Ectodermal cell (in vitro differentiated cells): ENCODE measurements at regions not wholly inside any gene's neighbourhood (a gene's known extent, or its start where the extent isn't known, plus 50 kb on each side); places are given as distances from the start of the nearest gene placed in this dataset.

Source experiments
- H3K27ac ChIP-seq: 2 replicates; pipeline ENCODE4 v1.7.0; 2013; ENCODE audit warnings: mild to moderate bottlenecking, low read depth, low read length; ENCODE audit not compliant: insufficient read depth, poor library complexity, severe bottlenecking
- H3K27me3 ChIP-seq: 2 replicates; pipeline ENCODE4 v1.7.0; 2013; ENCODE audit warnings: mild to moderate bottlenecking, low read length; ENCODE audit not compliant: insufficient read depth, control insufficient read depth, poor library complexity, severe bottlenecking
- H3K36me3 ChIP-seq: one replicate; pipeline ENCODE4 v1.7.0; 2013; ENCODE audit warnings: low read length; ENCODE audit not compliant: control insufficient read depth, insufficient read depth
- H3K4me1 ChIP-seq: one replicate; pipeline ENCODE4 v1.7.0; 2013; ENCODE audit warnings: low read length; ENCODE audit not compliant: control insufficient read depth, insufficient read depth
- H3K4me3 ChIP-seq: 2 replicates; pipeline ENCODE4 v1.7.0; 2013; ENCODE audit warnings: low read depth, low read length, control low read depth; ENCODE audit not compliant: insufficient read depth
- H3K9me3 ChIP-seq: 2 replicates; pipeline ENCODE4 v1.7.0; 2013; ENCODE audit warnings: mild to moderate bottlenecking, low read length, moderate library complexity; ENCODE audit not compliant: control insufficient read depth
- WGBS, 2 experiments: methylation state at CpG; one replicate each; pipeline ENCODE4 v1.1.7; 2013; ENCODE audit warnings: missing lambda C conversion rate in 2 of 2; 5-methylcytosine and 5-hydroxymethylcytosine counted together

DNA sequence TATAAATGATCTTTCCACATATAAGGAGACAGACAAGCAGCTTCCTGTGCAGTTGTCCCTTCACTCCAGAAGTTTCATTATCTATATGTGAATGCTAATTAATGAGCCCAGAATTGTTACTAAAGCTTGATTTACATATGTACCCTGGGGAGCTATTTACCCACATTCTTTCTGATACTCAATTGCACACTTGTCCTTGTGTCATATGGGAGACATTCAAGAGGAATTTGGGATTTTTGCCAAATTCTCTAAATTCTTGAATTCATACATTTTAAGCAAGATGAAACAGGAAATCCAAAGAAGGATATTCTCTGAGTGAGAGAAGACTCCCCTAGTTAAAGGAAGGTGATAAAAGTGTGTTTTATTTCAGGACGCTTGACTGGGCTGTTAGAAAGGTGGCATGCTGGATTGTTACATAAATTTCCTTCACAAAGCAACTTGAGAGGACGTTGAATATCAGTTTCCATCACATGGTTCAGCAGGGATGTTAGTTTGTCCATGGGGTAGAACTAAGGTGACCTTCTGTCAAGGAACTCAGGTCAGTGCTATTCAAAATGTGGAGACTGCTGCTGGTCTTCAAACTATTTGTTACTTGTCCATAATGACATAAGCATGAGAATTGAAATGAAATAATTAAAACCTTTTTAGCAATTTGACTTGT lies 368.2 kb downstream of the IRS1 start:
- Histone ChIP-seq H3K4me1 (no peaks in the 10 kb centered on the region), H3K36me3 (no peaks in the 10 kb centered on the region), H3K4me3 (no peak overlapping the region), H3K27ac (no peak overlapping the region), H3K27me3 (no peaks in the 10 kb centered on the region), H3K9me3 (no peaks in the 10 kb centered on the region)
- 88 to 91% methylated on average over 2 of the region's 2 CpGs for WGBS, 2 experiments

DNA sequence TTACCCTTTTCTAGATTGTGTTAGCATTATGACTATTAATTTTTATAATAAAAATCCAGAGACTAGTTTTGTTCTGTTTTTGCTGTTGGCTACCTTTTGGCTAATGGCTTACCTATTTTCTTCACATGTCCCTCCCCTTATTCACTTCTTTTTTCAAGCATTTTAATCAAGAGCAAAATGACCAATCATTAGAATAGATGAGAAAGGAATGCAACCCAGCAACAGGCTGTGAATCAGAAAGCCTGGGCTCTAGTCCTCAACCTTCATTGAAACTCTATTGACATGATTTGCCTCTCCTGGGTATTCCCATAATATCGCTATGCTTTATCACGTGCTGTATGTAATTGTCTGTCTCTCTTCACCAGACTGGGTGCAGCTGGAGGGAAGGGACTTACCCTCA lies 370.1 kb downstream of the IRS1 start:
- H3K36me3 ChIP-seq: no peaks in the 10 kb centered on the region
- no peak overlapping the region for H3K27ac ChIP-seq
- H3K4me1 ChIP-seq: peaks cover 4% of the 10 kb centered on the region
- H3K27me3 ChIP-seq: no peaks in the 10 kb centered on the region
- H3K4me3 ChIP-seq: no peak overlapping the region
- H3K9me3 ChIP-seq: no peaks in the 10 kb centered on the region
- WGBS, 2 experiments: 88 to 97% methylated on average over 2 of the region's 2 CpGs

DNA sequence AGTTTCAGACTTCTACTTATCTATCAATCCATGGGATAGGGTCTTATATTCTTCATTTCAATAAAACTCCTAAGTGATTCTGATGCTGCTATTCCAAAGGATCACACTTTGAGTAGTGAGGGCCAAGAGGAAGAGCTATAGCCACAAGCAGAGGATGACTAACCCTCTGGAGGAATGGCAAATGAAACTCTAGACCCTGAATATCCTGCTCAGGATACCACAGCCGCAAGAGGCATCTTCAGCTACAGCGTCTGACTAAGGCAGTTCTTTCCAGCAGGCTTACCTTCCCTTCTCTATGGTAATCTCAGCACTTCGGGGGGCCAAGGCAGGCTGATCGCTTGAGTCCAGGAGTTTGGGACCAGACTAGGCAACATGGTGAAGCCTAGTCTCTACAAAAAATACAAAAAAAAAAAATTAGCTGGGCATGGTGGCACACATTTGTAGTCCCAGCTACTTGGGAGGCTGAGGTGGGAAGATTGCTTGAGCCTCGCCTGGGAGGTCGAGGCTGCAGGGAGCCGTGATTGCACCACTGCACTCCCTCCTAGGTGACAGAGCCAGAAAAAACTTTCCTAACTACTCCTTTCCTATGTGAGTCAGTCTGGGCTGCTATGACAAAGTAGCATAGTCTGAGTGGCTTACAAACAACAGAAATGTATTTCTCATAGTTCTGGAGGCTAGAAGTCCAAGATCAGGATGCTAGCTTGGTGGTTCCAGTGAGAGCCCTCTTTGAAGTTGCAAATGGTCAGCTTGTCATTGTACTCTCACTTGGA lies 371.9 kb downstream of the IRS1 start:
- Histone ChIP-seq H3K36me3 (no peaks in the 10 kb centered on the region), H3K27me3 (no peaks in the 10 kb centered on the region), H3K4me1 (peaks cover 12% of the 10 kb centered on the region), H3K27ac (no peak overlapping the region), H3K9me3 (no peaks in the 10 kb centered on the region), H3K4me3 (no peak overlapping the region)
- WGBS, 2 experiments: 83 to 87% methylated on average over 7 of the region's 7 CpGs

DNA sequence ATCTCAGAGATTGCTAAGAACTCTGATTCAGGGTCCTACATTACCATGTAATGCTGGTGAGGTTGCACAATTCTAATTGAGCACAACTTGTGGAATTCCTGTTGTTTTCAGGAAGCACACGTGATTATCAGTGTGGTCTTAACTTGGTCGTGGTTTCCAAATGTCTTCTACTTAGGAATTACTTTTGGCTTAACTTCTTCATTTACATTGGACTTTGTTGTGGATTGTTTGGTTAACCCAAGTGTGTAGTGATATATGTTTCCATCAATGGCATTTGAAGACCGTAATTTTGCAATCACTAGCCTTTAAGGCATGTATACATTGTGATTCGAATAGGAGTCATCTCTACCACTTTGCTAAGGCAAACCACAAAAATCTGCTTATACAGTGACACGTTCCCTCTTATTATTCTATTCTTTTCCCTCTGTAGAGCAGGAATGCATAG lies 373.3 kb downstream of the IRS1 start:
- Histone ChIP-seq H3K4me3 (no peak overlapping the region), H3K27ac (no peak overlapping the region), H3K9me3 (no peaks in the 10 kb centered on the region), H3K4me1 (peaks cover 12% of the 10 kb centered on the region), H3K27me3 (no peaks in the 10 kb centered on the region), H3K36me3 (no peaks in the 10 kb centered on the region)
- WGBS, 2 experiments: 91 to 93% methylated on average over 4 to 5 of the region's 5 CpGs

DNA sequence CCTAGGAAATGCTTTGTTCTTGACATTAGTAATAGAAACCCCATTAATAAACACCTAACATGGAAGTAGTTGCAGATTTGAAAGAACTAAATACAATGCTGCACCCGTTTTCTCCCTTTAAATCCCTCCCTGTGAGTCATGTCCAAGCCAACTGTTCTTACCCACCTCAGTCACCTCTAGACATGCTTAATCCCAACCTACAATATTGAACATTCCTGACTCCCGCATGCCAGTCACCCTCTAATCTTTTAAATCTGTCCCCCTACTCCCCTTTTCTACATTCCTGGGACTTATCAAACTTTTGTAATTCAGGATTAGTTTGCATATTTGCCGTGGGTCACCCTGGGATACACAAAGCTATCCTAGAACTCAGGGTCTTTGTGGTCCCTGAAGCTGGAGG lies 374.6 kb downstream of the IRS1 start:
- Histone ChIP-seq H3K4me3 (no peak overlapping the region), H3K36me3 (no peaks in the 10 kb centered on the region), H3K27ac (no peak overlapping the region), H3K4me1 (peaks cover 12% of the 10 kb centered on the region), H3K9me3 (no peaks in the 10 kb centered on the region), H3K27me3 (no peaks in the 10 kb centered on the region)
- WGBS, 2 experiments: 71 to 81% methylated on average over 3 of the region's 3 CpGs

DNA sequence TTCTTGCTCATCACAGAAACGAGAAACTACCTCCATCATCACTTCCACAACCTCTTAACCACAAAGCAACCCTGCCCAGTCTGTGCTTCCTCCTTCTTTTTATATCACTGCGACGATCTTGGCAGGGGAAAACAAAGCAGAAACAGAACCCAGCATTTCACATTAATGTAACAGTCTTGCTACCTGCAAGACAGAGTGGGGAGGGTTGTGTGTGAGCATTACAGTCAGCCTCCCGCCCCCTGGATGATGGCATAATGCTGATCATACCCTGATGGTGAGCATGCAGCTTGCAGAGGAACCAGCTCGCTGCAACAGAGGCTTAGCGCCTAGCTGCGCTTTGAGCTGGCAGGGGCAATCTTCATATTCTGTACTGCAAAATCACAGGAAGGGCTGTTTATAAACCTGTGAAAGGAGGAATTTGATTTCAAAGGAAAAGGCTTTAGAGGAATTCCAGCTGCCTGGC lies 376.1 kb downstream of the IRS1 start:
- no peak overlapping the region for H3K27ac ChIP-seq
- peaks cover 12% of the 10 kb centered on the region for H3K4me1 ChIP-seq
- H3K27me3 ChIP-seq: no peaks in the 10 kb centered on the region
- no peaks in the 10 kb centered on the region for H3K9me3 ChIP-seq
- no peaks in the 10 kb centered on the region for H3K36me3 ChIP-seq
- H3K4me3 ChIP-seq: no peak overlapping the region
- 86 to 88% methylated on average over 7 of the region's 7 CpGs for WGBS, 2 experiments

DNA sequence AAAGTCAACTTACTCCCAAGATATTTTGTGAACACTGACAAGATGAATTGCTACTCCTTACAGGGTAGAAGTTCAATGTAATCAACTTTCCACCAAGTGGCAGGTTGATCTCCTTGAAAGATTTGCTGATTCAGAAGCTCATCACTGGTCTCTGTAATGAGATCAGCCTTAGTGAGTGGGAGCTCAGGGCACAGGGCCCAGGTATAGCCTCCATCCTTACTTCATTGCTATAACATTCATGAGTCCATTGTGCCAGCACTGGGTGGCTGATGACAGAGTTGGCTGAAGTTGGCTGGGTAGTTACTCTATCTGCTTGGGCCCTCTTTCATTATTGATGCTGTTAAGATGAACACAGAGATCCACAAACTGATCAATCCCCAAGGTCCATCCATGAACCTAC lies 379.0 kb downstream of the IRS1 start:
- Histone ChIP-seq H3K9me3 (no peaks in the 10 kb centered on the region), H3K4me1 (peaks cover 12% of the 10 kb centered on the region), H3K4me3 (no peak overlapping the region), H3K27me3 (no peaks in the 10 kb centered on the region), H3K36me3 (no peaks in the 10 kb centered on the region), H3K27ac (no peak overlapping the region)

DNA sequence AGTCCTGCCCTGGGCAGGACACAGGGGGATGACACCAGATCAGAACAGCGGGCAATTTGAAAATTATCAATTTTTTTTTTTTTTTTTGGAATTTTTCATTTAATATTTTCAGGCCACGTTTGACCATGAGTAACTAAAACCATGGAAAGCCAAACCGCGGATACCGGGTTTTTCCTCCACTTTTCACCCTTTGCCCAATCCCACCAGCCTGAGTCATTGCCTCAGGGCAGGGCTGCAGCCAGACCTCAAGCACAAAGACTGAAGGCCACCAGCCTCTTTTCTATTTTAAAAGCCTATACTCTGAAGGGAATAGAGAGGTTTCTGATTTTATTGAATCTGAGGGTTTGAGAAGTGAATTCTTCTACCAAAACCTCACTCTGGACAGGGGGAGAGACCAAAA lies 381.1 kb downstream of the IRS1 start:
- no peaks in the 10 kb centered on the region for H3K27me3 ChIP-seq
- H3K27ac ChIP-seq: no peak overlapping the region
- H3K4me3 ChIP-seq: no peak overlapping the region
- H3K36me3 ChIP-seq: no peaks in the 10 kb centered on the region
- H3K9me3 ChIP-seq: no peaks in the 10 kb centered on the region
- H3K4me1 ChIP-seq: peaks cover under 1% of the 10 kb centered on the region
- WGBS, 2 experiments: 84 to 90% methylated on average over 5 of the region's 5 CpGs

DNA sequence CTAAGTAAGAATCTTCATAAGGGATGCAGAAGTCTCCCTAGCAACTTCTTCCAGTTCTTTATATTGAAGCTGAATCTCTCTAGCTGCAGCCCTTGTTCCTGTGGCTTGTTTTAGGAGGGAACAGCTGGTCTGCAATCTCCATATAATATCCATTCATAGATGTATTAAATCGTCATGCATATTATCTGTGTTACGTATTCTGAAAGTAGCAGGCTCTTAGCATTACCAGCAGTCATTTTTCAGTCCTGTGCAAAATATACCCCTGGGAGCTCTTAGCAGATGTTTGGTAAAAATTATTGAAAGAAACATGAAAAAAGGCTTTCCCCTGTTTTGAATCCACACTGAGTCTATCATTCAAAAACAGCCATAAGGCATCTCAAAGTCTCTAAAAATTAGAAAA lies 385.3 kb downstream of the IRS1 start:
- Histone ChIP-seq H3K4me1 (no peaks in the 10 kb centered on the region), H3K27ac (no peak overlapping the region), H3K27me3 (no peaks in the 10 kb centered on the region), H3K9me3 (no peaks in the 10 kb centered on the region), H3K4me3 (no peak overlapping the region), H3K36me3 (no peaks in the 10 kb centered on the region)
- 95 to 100% methylated on average over 2 of the region's 2 CpGs for WGBS, 2 experiments

DNA sequence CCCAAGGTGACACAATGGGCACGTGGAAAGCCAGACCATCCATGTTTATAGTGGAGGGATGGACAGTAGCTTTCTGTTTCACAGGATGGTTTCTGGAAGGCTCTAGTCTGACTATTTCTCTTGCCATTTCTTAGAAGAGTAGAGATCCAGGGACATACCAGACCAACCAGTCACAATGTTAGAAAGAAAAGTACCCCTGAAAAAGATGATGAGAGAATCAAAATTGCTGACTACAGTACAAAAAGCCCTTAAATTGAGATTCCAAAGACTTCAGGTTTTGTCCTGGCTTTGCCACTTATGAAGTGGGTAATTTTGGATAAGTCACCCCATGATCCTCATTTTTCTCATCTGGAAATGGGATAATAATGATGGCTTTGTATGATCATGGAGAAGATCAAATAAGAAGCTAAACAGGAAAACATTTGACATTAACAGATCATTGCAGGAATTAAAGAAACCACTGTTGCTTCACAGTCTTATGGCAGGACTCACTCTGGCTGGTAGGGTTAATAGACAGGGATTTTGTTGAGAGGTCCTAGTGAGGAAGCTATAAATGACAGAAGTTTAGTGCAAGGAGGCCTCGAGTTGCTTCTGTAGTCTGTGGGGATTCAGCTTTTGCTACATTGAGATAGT lies 386.0 kb downstream of the IRS1 start:
- Histone ChIP-seq H3K36me3 (no peaks in the 10 kb centered on the region), H3K9me3 (no peaks in the 10 kb centered on the region), H3K4me3 (no peak overlapping the region), H3K4me1 (no peaks in the 10 kb centered on the region), H3K27ac (no peak overlapping the region), H3K27me3 (no peaks in the 10 kb centered on the region)
- 92 to 95% methylated on average over 2 of the region's 2 CpGs for WGBS, 2 experiments
